Right kidney (tissue), 1 donor: ENCODE measurements at regions not wholly inside any gene's neighbourhood (a gene's known extent, or its start where the extent isn't known, plus 50 kb on each side); places are given as distances from the start of the nearest gene placed in this dataset.
A peak's percentile ranks its signal among the peaks of the same experiment; 100 is the strongest.
"Not testable (repeated sequence)": the region's sequence is repeated elsewhere in the genome, so short reads cannot be mapped to it uniquely, and the experiment has no call there.

Source experiments
- DNase-seq: peaks from one replicate; pipeline ENCODE4 v3.0.0-alpha.2; 2016

- no peak for DNase-seq
These were observed 258.6 kb upstream of the AGTR2 start for GRCh38 chrX:115911967-115912366.

GRCh38 chrX:115912372-115912897, 258.1 kb upstream of the AGTR2 start:
- DNase-seq = no peak

GRCh38 chrX:115913575-115913974, 257.0 kb upstream of the AGTR2 start:
- no peak for DNase-seq

- DNase-seq = not testable (repeated sequence)
These were observed 254.9 kb upstream of the AGTR2 start for GRCh38 chrX:115915625-115916024.

GRCh38 chrX:115929480-115929879, 241.1 kb upstream of the AGTR2 start:
- DNase-seq = no peak

- no peak for DNase-seq
These were observed 234.5 kb upstream of the AGTR2 start for GRCh38 chrX:115936008-115936407.

GRCh38 chrX:115939070-115939469, 231.5 kb upstream of the AGTR2 start:
- DNase-seq = no peak

- DNase-seq = no peak
These were observed 230.8 kb upstream of the AGTR2 start for GRCh38 chrX:115939636-115940160.

- no peak for DNase-seq
These were observed 230.2 kb upstream of the AGTR2 start for GRCh38 chrX:115940348-115940747.

GRCh38 chrX:115940888-115941332, 229.6 kb upstream of the AGTR2 start:
- DNase-seq = peak; percentile 10

GRCh38 chrX:115941388-115941787, 229.2 kb upstream of the AGTR2 start:
- DNase-seq = no peak

- no peak for DNase-seq
These were observed 224.5 kb upstream of the AGTR2 start for GRCh38 chrX:115946059-115946458.

- no peak for DNase-seq
These were observed 222.3 kb upstream of the AGTR2 start for GRCh38 chrX:115948018-115948923.

- no peak for DNase-seq
These were observed 220.4 kb upstream of the AGTR2 start for GRCh38 chrX:115949900-115950822.

- no peak for DNase-seq
These were observed 218.0 kb upstream of the AGTR2 start for GRCh38 chrX:115952417-115953092.

GRCh38 chrX:115957862-115958490, 212.6 kb upstream of the AGTR2 start:
- DNase-seq = no peak

GRCh38 chrX:115958687-115959359, 211.7 kb upstream of the AGTR2 start:
- DNase-seq = no peak

- no peak for DNase-seq
These were observed 210.0 kb upstream of the AGTR2 start for GRCh38 chrX:115960440-115961084.

GRCh38 chrX:115966920-115967319, 203.6 kb upstream of the AGTR2 start:
- DNase-seq = no peak
